GM23248 (cell line): ENCODE measurements at regions not wholly inside any gene's neighbourhood (a gene's known extent, or its start where the extent isn't known, plus 50 kb on each side); places are given as distances from the start of the nearest gene placed in this dataset.

Source experiments
- EZH2 ChIP-seq: fragments of 200-600 bp; sonication (generic); IDR thresholded peaks from 2 replicates; pipeline ENCODE4 v1.6.1; 2018; ENCODE audit warnings: antibody characterized with exemption, mild to moderate bottlenecking; ENCODE audit not compliant: insufficient read depth, poor library complexity, severe bottlenecking
- EZH2phosphoT487 ChIP-seq: fragments of 200-600 bp; sonication (generic); IDR thresholded peaks from 2 replicates; pipeline ENCODE4 v1.6.1; 2018; ENCODE audit warnings: antibody characterized with exemption, moderate library complexity, mild to moderate bottlenecking, low read depth; ENCODE audit not compliant: insufficient read depth

DNA sequence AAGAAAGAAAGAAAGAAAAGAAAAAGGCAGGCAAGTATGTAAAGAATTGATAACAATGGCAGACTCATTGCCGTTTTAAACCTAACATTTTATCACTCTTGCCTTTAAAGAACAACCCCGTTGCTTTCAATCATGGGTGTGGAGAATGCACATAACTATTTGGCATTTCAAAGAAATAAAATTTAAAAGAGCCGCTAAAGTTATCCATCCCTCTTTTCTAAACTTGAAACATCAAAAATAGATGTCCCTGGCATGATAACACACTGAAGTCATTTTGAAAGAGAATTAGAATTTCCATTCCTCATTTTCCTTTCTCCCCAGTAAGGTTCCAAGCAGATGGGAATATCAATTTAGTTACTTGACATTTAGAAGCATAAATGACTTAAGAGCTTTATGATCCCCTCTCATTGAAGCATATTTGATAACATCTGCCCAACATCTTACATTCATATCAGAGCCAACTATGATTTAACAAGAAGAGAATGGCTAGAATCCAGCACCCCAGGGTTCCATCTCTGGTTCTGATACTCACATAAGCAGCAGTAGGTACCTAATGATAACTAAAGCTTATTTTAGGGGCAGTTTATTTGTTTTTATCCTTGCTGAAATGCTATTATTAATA, 529.6 kb upstream of the LRRC4C start:
- TF ChIP-seq EZH2phosphoT487 (no peak), EZH2 (no peak)
